HEK293 (cell line): ENCODE measurements at regions not wholly inside any gene's neighbourhood (a gene's known extent, or its start where the extent isn't known, plus 50 kb on each side); places are given as distances from the start of the nearest gene placed in this dataset.

ENCODE experiments used
- CTCF ChIA-PET: fragments of 350-600 bp; formaldehyde crosslinking; extraction: SDS; loops from one replicate; lab custom pipeline; 2021; ENCODE audit warnings: antibody characterized with exemption; lab: Yijun Ruan, JAX
- POLR2A ChIA-PET: fragments of 300-600 bp; formaldehyde crosslinking; extraction: SDS; loops from one replicate; lab custom pipeline; 2020; ENCODE audit warnings: antibody characterized with exemption, inconsistent platforms; lab: Yijun Ruan, JAX
- H3K27ac ChIP-seq: fragments of 200-500 bp; sonication (Bioruptor generic); 2 replicates; pipeline ENCODE4 v1.5.1; 2014; ENCODE audit warnings: low read depth, low read length, control low read depth, inconsistent platforms; ENCODE audit errors: extremely low read depth
- H3K36me3 ChIP-seq, 2 experiments: fragments of 200-500 bp in 1 of 2; sonication (Bioruptor generic) in 1 of 2; 1 replicate in 1 of 2; 2 replicates in 1 of 2; pipeline ENCODE4 v1.5.1; 2014 to 2017; ENCODE audit warnings: inconsistent platforms in 2 of 2, low read length in 2 of 2; ENCODE audit not compliant: control insufficient read depth in 2 of 2, insufficient read depth in 1 of 2
- H3K4me1 ChIP-seq: fragments of 200-500 bp; sonication (Bioruptor generic); 2 replicates; pipeline ENCODE4 v1.5.1; 2014; ENCODE audit warnings: mild to moderate bottlenecking, low read length, inconsistent platforms; ENCODE audit not compliant: control insufficient read depth, insufficient read depth
- H3K4me3 ChIP-seq: 2 replicates; pipeline ENCODE4 v1.5.1; 2011; ENCODE audit warnings: low read depth, mild to moderate bottlenecking, control low read depth, low read length, moderate library complexity
- H3K9me3 ChIP-seq: fragments of 200-500 bp; sonication (Bioruptor generic); 2 replicates; pipeline ENCODE4 v1.5.1; 2014; ENCODE audit warnings: low read depth, low read length, inconsistent platforms; ENCODE audit not compliant: control insufficient read depth, insufficient read depth
- GLI4 ChIP-seq: fragments of 450-650 bp; formaldehyde crosslinking; IDR thresholded peaks from 2 replicates; pipeline ENCODE4 v1.5.1; 2016; ENCODE audit warnings: missing biosample characterization, missing genetic modification characterization
- KLF8 ChIP-seq: fragments of 450-650 bp; formaldehyde crosslinking; IDR thresholded peaks from 2 replicates; pipeline ENCODE4 v1.5.1; 2016; ENCODE audit warnings: missing biosample characterization, missing genetic modification characterization
- RBAK ChIP-seq: fragments of 450-650 bp; formaldehyde crosslinking; IDR thresholded peaks from 2 replicates; pipeline ENCODE4 v1.5.1; 2016; ENCODE audit warnings: missing biosample characterization, missing genetic modification characterization
- SCRT1 ChIP-seq: fragments of 450-650 bp; formaldehyde crosslinking; IDR thresholded peaks from 2 replicates; pipeline ENCODE4 v1.5.1; 2016; ENCODE audit warnings: missing biosample characterization, missing genetic modification characterization, borderline replicate concordance
- TCF7L2 ChIP-seq: IDR thresholded peaks from 2 replicates; pipeline ENCODE4 v1.6.1; 2011; ENCODE audit warnings: low read depth, mild to moderate bottlenecking, inconsistent platforms, low read length, moderate library complexity, borderline replicate concordance
- ZBTB7A ChIP-seq: fragments of 450-650 bp; formaldehyde crosslinking; IDR thresholded peaks from 2 replicates; pipeline ENCODE4 v1.5.1; 2016; ENCODE audit warnings: low read depth, missing biosample characterization, missing genetic modification characterization
- ZNF114 ChIP-seq: fragments of 450-650 bp; formaldehyde crosslinking; IDR thresholded peaks from 2 replicates; pipeline ENCODE4 v1.5.0; 2017; ENCODE audit warnings: missing biosample characterization, missing genetic modification characterization
- ZNF174 ChIP-seq: fragments of 450-650 bp; formaldehyde crosslinking; IDR thresholded peaks from 2 replicates; pipeline ENCODE4 v1.5.0; 2017; ENCODE audit warnings: missing biosample characterization, mild to moderate bottlenecking, missing genetic modification characterization
- ZNF23 ChIP-seq: fragments of 450-650 bp; formaldehyde crosslinking; IDR thresholded peaks from 2 replicates; pipeline ENCODE4 v1.5.1; 2016; ENCODE audit warnings: missing biosample characterization, missing genetic modification characterization, borderline replicate concordance
- ZNF354C ChIP-seq: fragments of 450-650 bp; formaldehyde crosslinking; IDR thresholded peaks from 2 replicates; pipeline ENCODE4 v1.5.1; 2016; ENCODE audit warnings: missing biosample characterization, missing genetic modification characterization, low read depth, borderline replicate concordance
- ZNF473 ChIP-seq: fragments of 450-650 bp; formaldehyde crosslinking; IDR thresholded peaks from 2 replicates; pipeline ENCODE4 v1.5.1; 2017; ENCODE audit warnings: missing biosample characterization, missing genetic modification characterization
- ZNF501 ChIP-seq: fragments of 450-650 bp; formaldehyde crosslinking; IDR thresholded peaks from 2 replicates; pipeline ENCODE4 v1.5.1; 2016; ENCODE audit warnings: missing biosample characterization, missing genetic modification characterization
- ZNF510 ChIP-seq: fragments of 450-650 bp; formaldehyde crosslinking; IDR thresholded peaks from 2 replicates; pipeline ENCODE4 v1.5.1; 2018; ENCODE audit warnings: mild to moderate bottlenecking, missing genetic modification characterization, missing biosample characterization; ENCODE audit not compliant: insufficient replicate concordance
- ZNF514 ChIP-seq: fragments of 450-650 bp; formaldehyde crosslinking; IDR thresholded peaks from 2 replicates; pipeline ENCODE4 v1.5.1; 2016; ENCODE audit warnings: missing biosample characterization, missing genetic modification characterization
- ZNF549 ChIP-seq: fragments of 450-650 bp; IDR thresholded peaks from 2 replicates; pipeline ENCODE4 v1.5.1; 2018; ENCODE audit warnings: missing biosample characterization, missing genetic modification characterization, mild to moderate bottlenecking, inconsistent platforms, moderate library complexity
- ZNF555 ChIP-seq: fragments of 450-650 bp; formaldehyde crosslinking; conservative IDR thresholded peaks from 2 replicates; pipeline ENCODE4 v1.5.1; 2017; ENCODE audit warnings: missing biosample characterization, mild to moderate bottlenecking, missing genetic modification characterization, inconsistent platforms
- ZNF600 ChIP-seq: fragments of 450-650 bp; formaldehyde crosslinking; IDR thresholded peaks from 2 replicates; pipeline ENCODE4 v1.5.1; 2016; ENCODE audit warnings: missing biosample characterization, missing genetic modification characterization
- ZNF677 ChIP-seq: fragments of 450-650 bp; IDR thresholded peaks from 2 replicates; pipeline ENCODE4 v1.5.0; 2018; ENCODE audit warnings: missing biosample characterization, mild to moderate bottlenecking, missing genetic modification characterization, moderate library complexity
- TF ChIP-seq, protein P1 (sequence below): fragments of 450-650 bp; formaldehyde crosslinking; IDR thresholded peaks from 2 replicates; pipeline ENCODE4 v1.5.1; 2016; ENCODE audit warnings: missing biosample characterization, missing genetic modification characterization
- TF ChIP-seq, protein P2 (sequence below): fragments of 450-650 bp; formaldehyde crosslinking; IDR thresholded peaks from 2 replicates; pipeline ENCODE4 v1.5.1; 2016; ENCODE audit warnings: missing biosample characterization, missing genetic modification characterization, borderline replicate concordance
- TF ChIP-seq, protein P3 (sequence below): fragments of 450-650 bp; formaldehyde crosslinking; IDR thresholded peaks from 2 replicates; pipeline ENCODE4 v1.5.1; 2016; ENCODE audit warnings: missing biosample characterization, missing genetic modification characterization
- TF ChIP-seq, protein P4 (sequence below): fragments of 450-650 bp; formaldehyde crosslinking; IDR thresholded peaks from 2 replicates; pipeline ENCODE4 v1.5.1; 2016; ENCODE audit warnings: missing biosample characterization, missing genetic modification characterization
- TF ChIP-seq, protein P5 (sequence below): fragments of 450-650 bp; formaldehyde crosslinking; IDR thresholded peaks from 2 replicates; pipeline ENCODE4 v1.5.1; 2017; ENCODE audit warnings: missing biosample characterization, missing genetic modification characterization

DNA sequence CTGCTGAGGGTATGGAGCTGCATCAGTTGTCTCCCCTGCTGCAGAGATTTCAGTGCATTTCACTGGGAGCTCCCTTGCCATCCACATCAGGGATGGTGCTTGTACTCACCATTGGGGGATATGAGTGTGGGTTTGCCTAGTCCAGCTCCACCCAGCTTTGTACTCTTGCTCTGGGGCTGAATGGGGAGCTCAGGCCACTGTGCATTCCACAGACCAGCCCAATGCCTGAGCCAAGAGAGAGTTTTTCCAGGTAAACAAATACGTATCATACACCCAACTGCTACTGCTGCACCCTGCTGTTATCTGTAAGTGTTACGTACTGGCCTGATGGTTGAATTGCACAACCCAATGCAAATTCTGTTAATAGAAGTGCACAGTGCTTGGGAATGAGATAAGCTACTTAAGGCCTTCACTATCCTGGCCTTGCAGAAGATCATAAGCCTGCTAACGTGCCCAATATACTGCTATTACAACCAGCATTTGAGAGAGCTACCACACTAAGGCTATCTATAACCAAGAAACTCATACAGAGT lies 205.0 kb upstream of the DMD start:
- H3K4me3 ChIP-seq, result no peak overlapping the region
- H3K9me3 ChIP-seq, result no peaks in the 10 kb centered on the region
- no peak overlapping the region for H3K27ac ChIP-seq
- no peaks in the 10 kb centered on the region for H3K36me3 ChIP-seq
- TF ChIP-seq, protein P1, sequence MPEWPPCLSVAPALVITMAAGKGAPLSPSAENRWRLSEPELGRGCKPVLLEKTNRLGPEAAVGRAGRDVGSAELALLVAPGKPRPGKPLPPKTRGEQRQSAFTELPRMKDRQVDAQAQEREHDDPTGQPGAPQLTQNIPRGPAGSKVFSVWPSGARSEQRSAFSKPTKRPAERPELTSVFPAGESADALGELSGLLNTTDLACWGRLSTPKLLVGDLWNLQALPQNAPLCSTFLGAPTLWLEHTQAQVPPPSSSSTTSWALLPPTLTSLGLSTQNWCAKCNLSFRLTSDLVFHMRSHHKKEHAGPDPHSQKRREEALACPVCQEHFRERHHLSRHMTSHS, result no peak
- TF ChIP-seq RBAK (tag by site-specific recombination), result no peak
- ChIA-PET POLR2A (no interaction called here), CTCF (interaction anchor here (0.6 to 1.0 kb wide), 2 partner anchors 17 to 18 kb away, joined by 3 to 9 read pairs; no protein-coding TSS in a partner anchor)
- no peaks in the 10 kb centered on the region for H3K4me1 ChIP-seq

DNA sequence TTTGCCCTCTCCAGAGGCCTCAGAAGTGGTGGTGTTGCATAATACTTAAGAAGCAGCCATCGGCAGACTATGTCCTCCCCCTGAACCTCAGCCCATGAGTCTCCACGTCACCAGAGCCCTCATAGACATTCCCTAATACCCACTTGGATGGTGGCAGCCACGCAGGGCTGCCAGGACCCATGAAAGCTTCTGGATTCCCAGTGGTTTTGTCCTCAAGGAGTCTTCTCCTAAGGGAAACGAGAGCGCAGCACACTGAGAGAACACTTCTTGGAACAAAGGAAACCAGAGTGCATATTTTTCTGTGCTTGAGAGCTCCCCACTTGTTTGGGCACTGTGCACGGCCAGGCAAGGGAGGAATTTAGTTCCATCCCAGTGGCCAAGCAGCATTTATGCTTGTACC lies 204.1 kb upstream of the DMD start:
- H3K36me3 ChIP-seq, result no peaks in the 10 kb centered on the region
- H3K27ac ChIP-seq, result no peak overlapping the region
- ChIA-PET CTCF (no interaction called here), POLR2A (no interaction called here)
- no peaks in the 10 kb centered on the region for H3K4me1 ChIP-seq
- no peak overlapping the region for H3K4me3 ChIP-seq
- TF ChIP-seq ZNF510 (tag by site-specific recombination), result no peak
- TF ChIP-seq, protein P2, sequence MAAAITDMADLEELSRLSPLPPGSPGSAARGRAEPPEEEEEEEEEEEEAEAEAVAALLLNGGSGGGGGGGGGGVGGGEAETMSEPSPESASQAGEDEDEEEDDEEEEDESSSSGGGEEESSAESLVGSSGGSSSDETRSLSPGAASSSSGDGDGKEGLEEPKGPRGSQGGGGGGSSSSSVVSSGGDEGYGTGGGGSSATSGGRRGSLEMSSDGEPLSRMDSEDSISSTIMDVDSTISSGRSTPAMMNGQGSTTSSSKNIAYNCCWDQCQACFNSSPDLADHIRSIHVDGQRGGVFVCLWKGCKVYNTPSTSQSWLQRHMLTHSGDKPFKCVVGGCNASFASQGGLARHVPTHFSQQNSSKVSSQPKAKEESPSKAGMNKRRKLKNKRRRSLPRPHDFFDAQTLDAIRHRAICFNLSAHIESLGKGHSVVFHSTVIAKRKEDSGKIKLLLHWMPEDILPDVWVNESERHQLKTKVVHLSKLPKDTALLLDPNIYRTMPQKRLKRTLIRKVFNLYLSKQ (tag by site-specific recombination), result no peak
- TF ChIP-seq, protein P3, sequence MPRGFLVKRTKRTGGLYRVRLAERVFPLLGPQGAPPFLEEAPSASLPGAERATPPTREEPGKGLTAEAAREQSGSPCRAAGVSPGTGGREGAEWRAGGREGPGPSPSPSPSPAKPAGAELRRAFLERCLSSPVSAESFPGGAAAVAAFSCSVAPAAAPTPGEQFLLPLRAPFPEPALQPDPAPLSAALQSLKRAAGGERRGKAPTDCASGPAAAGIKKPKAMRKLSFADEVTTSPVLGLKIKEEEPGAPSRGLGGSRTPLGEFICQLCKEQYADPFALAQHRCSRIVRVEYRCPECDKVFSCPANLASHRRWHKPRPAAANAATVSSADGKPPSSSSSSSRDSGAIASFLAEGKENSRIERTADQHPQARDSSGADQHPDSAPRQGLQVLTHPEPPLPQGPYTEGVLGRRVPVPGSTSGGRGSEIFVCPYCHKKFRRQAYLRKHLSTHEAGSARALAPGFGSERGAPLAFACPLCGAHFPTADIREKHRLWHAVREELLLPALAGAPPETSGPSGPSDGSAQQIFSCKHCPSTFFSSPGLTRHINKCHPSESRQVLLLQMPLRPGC (tag by site-specific recombination), result no peak
- TF ChIP-seq KLF8 (tag by site-specific recombination), result no peak
- TF ChIP-seq ZNF114 (tag by site-specific recombination), result no peak
- TF ChIP-seq ZNF354C (tag by site-specific recombination), result no peak
- no peak for TF ChIP-seq ZNF514 (tag by site-specific recombination)
- H3K9me3 ChIP-seq, result no peaks in the 10 kb centered on the region; the same call in 1 of the 2 replicates

DNA sequence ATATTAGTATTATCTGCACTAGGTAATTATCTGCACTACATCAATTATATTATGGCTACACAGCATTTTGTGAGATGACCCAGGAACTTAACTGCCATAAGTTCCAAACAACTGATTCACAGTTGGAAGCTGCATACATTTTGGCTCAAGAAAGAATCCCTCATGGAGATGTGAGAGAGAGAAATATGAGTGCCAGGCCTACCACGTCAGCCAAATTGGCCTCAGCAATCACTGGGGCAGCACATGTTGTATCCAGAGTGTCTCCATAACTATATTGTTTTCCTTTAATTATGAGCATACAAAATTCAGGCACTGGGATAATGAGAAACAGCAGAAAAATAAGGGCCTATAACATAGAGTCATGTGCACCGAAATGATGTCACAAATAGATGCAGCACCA lies 174.2 kb upstream of the DMD start:
- no peaks in the 10 kb centered on the region for H3K36me3 ChIP-seq
- no peaks in the 10 kb centered on the region for H3K4me1 ChIP-seq
- ChIA-PET CTCF (no interaction called here), POLR2A (no interaction called here)
- no peak overlapping the region for H3K27ac ChIP-seq
- no peak overlapping the region for H3K4me3 ChIP-seq
- TF ChIP-seq ZBTB7A, result no peak
- no peak for TF ChIP-seq ZNF549 (tag by site-specific recombination)
- no peak for TF ChIP-seq ZNF501
- TF ChIP-seq SCRT1 (tag by site-specific recombination), result no peak
- H3K9me3 ChIP-seq, result no peaks in the 10 kb centered on the region; the same call in 1 of the 2 replicates

DNA sequence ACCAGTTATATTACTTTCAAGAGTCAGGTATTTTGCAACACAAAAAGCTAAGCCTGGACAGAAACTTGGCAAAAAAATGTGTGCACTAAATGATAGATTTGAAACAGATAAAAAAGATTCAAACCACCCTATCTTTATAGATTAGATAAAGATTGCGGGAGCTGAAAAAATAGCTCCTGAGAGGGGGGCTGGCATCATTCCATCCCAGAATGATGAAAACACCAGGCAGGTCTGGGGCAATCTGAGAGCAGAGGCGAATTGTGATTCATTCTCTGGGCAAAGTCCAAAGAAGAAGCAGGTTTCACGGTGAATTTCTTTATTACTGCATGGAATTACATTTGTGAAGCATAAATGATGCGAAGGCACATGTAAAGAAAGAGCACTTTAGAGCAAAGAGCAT lies 168.5 kb upstream of the DMD start:
- Histone ChIP-seq H3K4me3 (no peak overlapping the region), H3K9me3 (no peaks in the 10 kb centered on the region; the same call in 1 of the 2 replicates), H3K27ac (no peak overlapping the region), H3K4me1 (no peaks in the 10 kb centered on the region), H3K36me3 (no peaks in the 10 kb centered on the region)
- POLR2A ChIA-PET, result no interaction called here
- CTCF ChIA-PET, result interaction anchor here (0.8 kb wide), 1 partner anchor 48 kb away, joined by 4 read pairs; no protein-coding TSS in a partner anchor
- TF ChIP-seq ZNF473, result no peak
- TF ChIP-seq ZNF23 (tag by site-specific recombination), result no peak
- no peak for TF ChIP-seq ZNF174 (tag by site-specific recombination)
- no peak for TF ChIP-seq ZNF600 (tag by site-specific recombination)
- no peak for TF ChIP-seq ZNF677 (tag by site-specific recombination)
- TF ChIP-seq, protein P4, sequence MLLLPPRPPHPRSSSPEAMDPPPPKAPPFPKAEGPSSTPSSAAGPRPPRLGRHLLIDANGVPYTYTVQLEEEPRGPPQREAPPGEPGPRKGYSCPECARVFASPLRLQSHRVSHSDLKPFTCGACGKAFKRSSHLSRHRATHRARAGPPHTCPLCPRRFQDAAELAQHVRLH, result no peak
- no peak for TF ChIP-seq GLI4
- TF ChIP-seq ZNF555 (tag by site-specific recombination), result no peak
- TF ChIP-seq TCF7L2, result no peak
- no peak for TF ChIP-seq KLF8 (tag by site-specific recombination)
- TF ChIP-seq ZNF354C (tag by site-specific recombination), result no peak
- TF ChIP-seq, protein P5, sequence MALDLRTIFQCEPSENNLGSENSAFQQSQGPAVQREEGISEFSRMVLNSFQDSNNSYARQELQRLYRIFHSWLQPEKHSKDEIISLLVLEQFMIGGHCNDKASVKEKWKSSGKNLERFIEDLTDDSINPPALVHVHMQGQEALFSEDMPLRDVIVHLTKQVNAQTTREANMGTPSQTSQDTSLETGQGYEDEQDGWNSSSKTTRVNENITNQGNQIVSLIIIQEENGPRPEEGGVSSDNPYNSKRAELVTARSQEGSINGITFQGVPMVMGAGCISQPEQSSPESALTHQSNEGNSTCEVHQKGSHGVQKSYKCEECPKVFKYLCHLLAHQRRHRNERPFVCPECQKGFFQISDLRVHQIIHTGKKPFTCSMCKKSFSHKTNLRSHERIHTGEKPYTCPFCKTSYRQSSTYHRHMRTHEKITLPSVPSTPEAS (tag by site-specific recombination), result no peak
